Osteoblast (primary cell): ENCODE measurements at regions not wholly inside any gene's neighbourhood (a gene's known extent, or its start where the extent isn't known, plus 50 kb on each side); places are given as distances from the start of the nearest gene placed in this dataset.
"Not testable (repeated sequence)": the region's sequence is repeated elsewhere in the genome, so short reads cannot be mapped to it uniquely, and the experiment has no call there.

Source experiments
- DNase-seq: peaks from one replicate; pipeline ENCODE4 v3.0.0; 2011; ENCODE audit warnings: low spot score, mixed read lengths; ENCODE audit not compliant: insufficient read length; ENCODE audit errors: missing footprints
- H2AFZ ChIP-seq: 2 replicates; pipeline ENCODE4 v1.6.0; 2011; ENCODE audit warnings: mild to moderate bottlenecking, low read length
- H3K27ac ChIP-seq: 2 replicates; pipeline ENCODE4 v1.5.1; 2011; ENCODE audit warnings: mild to moderate bottlenecking, low read depth, low read length, moderate library complexity
- H3K27me3 ChIP-seq: 2 replicates; pipeline ENCODE4 v1.6.0; 2012; ENCODE audit warnings: mild to moderate bottlenecking, control low read depth, inconsistent platforms, low read length, moderate library complexity; ENCODE audit not compliant: insufficient read depth
- H3K36me3 ChIP-seq: 2 replicates; pipeline ENCODE4 v1.5.1; 2011; ENCODE audit warnings: mild to moderate bottlenecking, low read length, control low read depth, moderate library complexity; ENCODE audit not compliant: insufficient read depth
- H3K4me1 ChIP-seq: 2 replicates; pipeline ENCODE4 v1.5.1; 2011; ENCODE audit warnings: mild to moderate bottlenecking, low read length, control low read depth, moderate library complexity; ENCODE audit not compliant: insufficient read depth
- H3K4me2 ChIP-seq: 2 replicates; pipeline ENCODE4 v1.6.0; 2011; ENCODE audit warnings: mild to moderate bottlenecking, low read length; ENCODE audit not compliant: insufficient read depth
- H3K4me3 ChIP-seq: fragments of 200-600 bp; sonication (generic); 3 replicates; pipeline ENCODE4 v1.5.1; 2012; ENCODE audit warnings: mild to moderate bottlenecking, low read length, inconsistent platforms; ENCODE audit not compliant: insufficient read depth
- H3K79me2 ChIP-seq: 2 replicates; pipeline ENCODE4 v1.6.0; 2012; ENCODE audit warnings: mild to moderate bottlenecking, low read length, control low read depth, inconsistent platforms; ENCODE audit not compliant: insufficient read depth
- H3K9me3 ChIP-seq: 2 replicates; pipeline ENCODE4 v1.5.1; 2011; ENCODE audit warnings: low read depth, low read length, control low read depth
- H4K20me1 ChIP-seq: 2 replicates; pipeline ENCODE4 v1.6.0; 2012; ENCODE audit warnings: mild to moderate bottlenecking, low read length, control low read depth; ENCODE audit not compliant: insufficient read depth
- CTCF ChIP-seq: IDR thresholded peaks from 2 replicates; pipeline ENCODE4 v1.5.1; 2011; ENCODE audit warnings: mild to moderate bottlenecking, low read depth, low read length, moderate library complexity; ENCODE audit errors: extremely low read depth

GRCh38 chr13:44866411-44866911, 122.8 kb downstream of the NUFIP1 start:
- H3K4me3 ChIP-seq = no peak overlapping the region
- no peaks in the 10 kb centered on the region for H4K20me1 ChIP-seq
- no peak overlapping the region for H3K4me2 ChIP-seq
- no peak for DNase-seq
- H3K27me3 ChIP-seq = no peaks in the 10 kb centered on the region
- no peak for TF ChIP-seq CTCF
- H2AFZ ChIP-seq = no peak overlapping the region
- no peaks in the 10 kb centered on the region for H3K4me1 ChIP-seq
- H3K9me3 ChIP-seq = no peaks in the 10 kb centered on the region
- no peaks in the 10 kb centered on the region for H3K79me2 ChIP-seq
- no peak overlapping the region for H3K27ac ChIP-seq
- H3K36me3 ChIP-seq = no peaks in the 10 kb centered on the region

GRCh38 chr13:44865722-44866410, 123.4 kb downstream of the NUFIP1 start:
- no peak for TF ChIP-seq CTCF

GRCh38 chr13:44863641-44864040, 125.6 kb downstream of the NUFIP1 start:
- H3K4me1 ChIP-seq, DNase-seq, H3K4me2 ChIP-seq, H3K79me2 ChIP-seq, H3K9me3 ChIP-seq, H3K27ac ChIP-seq, H4K20me1 ChIP-seq, H2AFZ ChIP-seq, H3K27me3 ChIP-seq, H3K36me3 ChIP-seq, H3K4me3 ChIP-seq: not testable (repeated sequence)

More at GRCh38 chr13:44865722-44866410, 123.4 kb downstream of the NUFIP1 start:
- H3K36me3 ChIP-seq = no peaks in the 10 kb centered on the region
- H3K4me3 ChIP-seq = no peak overlapping the region
- no peaks in the 10 kb centered on the region for H3K9me3 ChIP-seq
- no peaks in the 10 kb centered on the region for H3K27me3 ChIP-seq
- no peak overlapping the region for H3K27ac ChIP-seq
- no peaks in the 10 kb centered on the region for H3K4me1 ChIP-seq
- no peak overlapping the region for H3K4me2 ChIP-seq
- DNase-seq = peak; percentile 44
- no peaks in the 10 kb centered on the region for H4K20me1 ChIP-seq
- H3K79me2 ChIP-seq = no peaks in the 10 kb centered on the region
- no peak overlapping the region for H2AFZ ChIP-seq

GRCh38 chr13:44860454-44860853, 128.8 kb downstream of the NUFIP1 start:
- Histone ChIP-seq H3K9me3 (no peaks in the 10 kb centered on the region), H3K4me2 (no peak overlapping the region), H4K20me1 (no peaks in the 10 kb centered on the region), H3K4me3 (no peak overlapping the region), H3K27ac (no peak overlapping the region), H3K27me3 (no peaks in the 10 kb centered on the region), H3K36me3 (no peaks in the 10 kb centered on the region), H3K4me1 (no peaks in the 10 kb centered on the region), H2AFZ (no peak overlapping the region), H3K79me2 (no peaks in the 10 kb centered on the region)
- TF ChIP-seq CTCF = no peak
- no peak for DNase-seq
